ENCODE measurements at regions not wholly inside any gene's neighbourhood (a gene's known extent, or its start where the extent isn't known, plus 50 kb on each side); places are given as distances from the start of the nearest gene placed in this dataset.
A peak's percentile ranks its signal among the peaks of the same experiment; 100 is the strongest.

GRCh38 chr6:142009647-142010046 lies 123.1 kb upstream of the GJE1 start:
- TF ChIP-seq CTCF (IDR thresholded peaks at IDR 0.05; ENCODE audit: low read depth, low read length, missing control alignments) = no peak
- in situ Hi-C loops (cut with HindIII; ENCODE audit: low sequenced_read_pairs) = no loop called here
- DNase-seq (ENCODE audit: low read depth) = peak; percentile 75
- no peak overlapping the region for H3K4me3 ChIP-seq (ENCODE audit: low read depth, low read length)

- H3K4me3 ChIP-seq (ENCODE audit: low read depth, low read length) = no peak overlapping the region
- no peak for TF ChIP-seq CTCF (IDR thresholded peaks at IDR 0.05; ENCODE audit: low read depth, low read length, missing control alignments)
- in situ Hi-C loops (cut with HindIII; ENCODE audit: low sequenced_read_pairs) = no loop called here
- DNase-seq (ENCODE audit: low read depth) = no peak
Measured at GRCh38 chr6:142008781-142009180, 123.9 kb upstream of the GJE1 start.

- H3K4me3 ChIP-seq (ENCODE audit: low read depth, low read length) = no peak overlapping the region
- TF ChIP-seq CTCF (IDR thresholded peaks at IDR 0.05; ENCODE audit: low read depth, low read length, missing control alignments) = no peak
- DNase-seq (ENCODE audit: low read depth) = no peak
- in situ Hi-C loops (cut with HindIII; ENCODE audit: low sequenced_read_pairs) = no loop called here
Measured at GRCh38 chr6:142008016-142008735, 124.5 kb upstream of the GJE1 start.

- no peak overlapping the region for H3K4me3 ChIP-seq (ENCODE audit: low read depth, low read length)
- no peak for DNase-seq (ENCODE audit: low read depth)
- no peak for TF ChIP-seq CTCF (IDR thresholded peaks at IDR 0.05; ENCODE audit: low read depth, low read length, missing control alignments)
- in situ Hi-C loops (cut with HindIII; ENCODE audit: low sequenced_read_pairs) = no loop called here
Measured at GRCh38 chr6:142005021-142005420, 127.7 kb upstream of the GJE1 start.

GRCh38 chr6:142002825-142003405 lies 129.8 kb upstream of the GJE1 start:
- TF ChIP-seq CTCF (IDR thresholded peaks at IDR 0.05; ENCODE audit: low read depth, low read length, missing control alignments) = no peak
- DNase-seq (ENCODE audit: low read depth) = no peak
- no peak overlapping the region for H3K4me3 ChIP-seq (ENCODE audit: low read depth, low read length)
- in situ Hi-C loops (cut with HindIII; ENCODE audit: low sequenced_read_pairs) = no loop called here

GRCh38 chr6:141996823-141997222 lies 135.9 kb upstream of the GJE1 start:
- no peak overlapping the region for H3K4me3 ChIP-seq (ENCODE audit: low read depth, low read length)
- no peak for DNase-seq (ENCODE audit: low read depth)
- in situ Hi-C loops (cut with HindIII; ENCODE audit: low sequenced_read_pairs) = no loop called here
- TF ChIP-seq CTCF (IDR thresholded peaks at IDR 0.05; ENCODE audit: low read depth, low read length, missing control alignments) = no peak
